ENCODE measurements at regions not wholly inside any gene's neighbourhood (a gene's known extent, or its start where the extent isn't known, plus 50 kb on each side); places are given as distances from the start of the nearest gene placed in this dataset.

DNA sequence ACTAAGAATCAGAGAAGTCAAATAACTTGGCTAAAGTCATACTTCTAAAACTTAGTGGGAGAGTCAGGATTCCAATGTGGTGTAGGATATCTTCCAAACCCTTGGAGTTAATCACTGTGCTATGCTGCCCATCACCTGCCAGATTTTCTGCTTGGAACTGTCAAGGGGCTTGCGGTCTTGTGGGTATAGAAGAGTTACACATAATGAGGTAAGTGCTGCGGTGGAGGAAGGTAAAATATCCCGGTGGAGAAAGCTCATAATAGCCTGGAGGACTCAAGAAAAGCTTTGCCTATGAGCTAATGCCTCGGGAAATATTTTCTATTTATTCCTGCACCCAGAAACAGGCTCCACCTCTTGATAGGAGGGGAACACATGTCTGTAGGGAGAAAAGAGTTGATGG, 195.6 kb downstream of the UTP18 start:
- H3K36me3 ChIP-seq (ENCODE audit: control insufficient read depth in 4 of 4, insufficient read depth in 4 of 4, low read length in 4 of 4) = no peaks in the 10 kb centered on the region
- no peak overlapping the region for H3K27ac ChIP-seq (ENCODE audit: low read depth in 1 of 2, low read length in 1 of 2)
- ATAC-seq (ENCODE audit: insufficient read depth, low FRiP score) (no peak), DNase-seq (no peak)
- TF ChIP-seq CTCF (IDR thresholded peaks at IDR 0.05; ENCODE audit: control extremely low read depth, extremely low read depth) = no peak
- H3K9ac ChIP-seq (ENCODE audit: insufficient read depth in 1 of 2, low read length in 2 of 2) = no peak overlapping the region
- WGBS, 2 donors = 87 to 93% methylated on average over 4 of the region's 4 CpGs
- no peaks in the 10 kb centered on the region for H3K27me3 ChIP-seq (ENCODE audit: control insufficient read depth in 3 of 3, insufficient read depth in 3 of 3, low read length in 2 of 3)
- H3K4me3 ChIP-seq = no peak overlapping the region
- H3K4me1 ChIP-seq (ENCODE audit: control insufficient read depth in 5 of 5, insufficient read depth in 5 of 5, low read length in 5 of 5) = no peaks in the 10 kb centered on the region
- no peaks in the 10 kb centered on the region for H3K9me3 ChIP-seq (ENCODE audit: control insufficient read depth in 4 of 4, insufficient read depth in 3 of 4, low read length in 3 of 4)

GRCh38 chr17:51456942-51457341, 196.6 kb downstream of the UTP18 start:
- no peak for TF ChIP-seq CTCF (IDR thresholded peaks at IDR 0.05; ENCODE audit: control extremely low read depth, extremely low read depth)
- Histone ChIP-seq H3K9ac (ENCODE audit: insufficient read depth in 1 of 2, low read length in 2 of 2) (no peak overlapping the region), H3K36me3 (ENCODE audit: control insufficient read depth in 4 of 4, insufficient read depth in 4 of 4, low read length in 4 of 4) (no peaks in the 10 kb centered on the region), H3K27me3 (ENCODE audit: control insufficient read depth in 3 of 3, insufficient read depth in 3 of 3, low read length in 2 of 3) (no peaks in the 10 kb centered on the region), H3K27ac (ENCODE audit: low read depth in 1 of 2, low read length in 1 of 2) (no peak overlapping the region), H3K4me3 (no peak overlapping the region), H3K9me3 (ENCODE audit: control insufficient read depth in 4 of 4, insufficient read depth in 3 of 4, low read length in 3 of 4) (no peaks in the 10 kb centered on the region), H3K4me1 (ENCODE audit: control insufficient read depth in 5 of 5, insufficient read depth in 5 of 5, low read length in 5 of 5) (no peaks in the 10 kb centered on the region)
- ATAC-seq (ENCODE audit: insufficient read depth, low FRiP score) (no peak), DNase-seq (no peak)
- 19 to 40% methylated on average over 1 of the region's 1 CpG for whole genome bisulfite sequencing, 2 donors

DNA sequence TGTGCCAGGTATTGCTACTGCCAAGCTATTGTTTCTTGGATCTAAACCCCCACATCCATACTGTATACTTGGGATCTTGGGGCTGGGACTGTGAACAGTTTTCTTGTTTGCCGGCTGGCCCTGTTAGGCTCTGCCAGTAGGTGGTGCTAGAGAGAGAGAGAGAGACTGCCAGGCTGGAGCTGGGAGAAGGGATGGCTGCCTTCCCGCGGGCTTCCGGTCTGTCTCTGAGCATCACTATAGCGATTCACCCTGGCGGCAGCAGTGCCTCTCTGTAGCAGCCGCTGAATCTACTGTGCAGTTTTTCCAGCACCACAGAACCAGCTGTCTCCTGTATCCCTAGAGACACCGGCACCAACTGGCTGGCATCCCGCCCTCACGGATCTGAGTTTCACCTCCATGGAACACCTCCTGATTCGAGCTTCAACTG, 201.2 kb downstream of the UTP18 start:
- no peaks in the 10 kb centered on the region for H3K27me3 ChIP-seq (ENCODE audit: control insufficient read depth in 3 of 3, insufficient read depth in 3 of 3, low read length in 2 of 3)

More for the DNA sequence above, 201.2 kb downstream of the UTP18 start:
- Histone ChIP-seq H3K27ac (ENCODE audit: low read depth in 1 of 2, low read length in 1 of 2) (no peak overlapping the region), H3K36me3 (ENCODE audit: control insufficient read depth in 4 of 4, insufficient read depth in 4 of 4, low read length in 4 of 4) (no peaks in the 10 kb centered on the region), H3K9me3 (ENCODE audit: control insufficient read depth in 4 of 4, insufficient read depth in 3 of 4, low read length in 3 of 4) (no peaks in the 10 kb centered on the region), H3K4me1 (ENCODE audit: control insufficient read depth in 5 of 5, insufficient read depth in 5 of 5, low read length in 5 of 5) (no peaks in the 10 kb centered on the region), H3K4me3 (no peak overlapping the region), H3K9ac (ENCODE audit: insufficient read depth in 1 of 2, low read length in 2 of 2) (no peak overlapping the region)
- peak; percentile 45 to 52 (median 48) for DNase-seq
- 55 to 71% methylated on average over 11 of the region's 11 CpGs for WGBS, 2 donors
- peak; percentile 37 for TF ChIP-seq CTCF (IDR thresholded peaks at IDR 0.05; ENCODE audit: control extremely low read depth, extremely low read depth)
- ATAC-seq (ENCODE audit: insufficient read depth, low FRiP score) = peak; percentile 72

Data from lung (tissue), 11 donors.